GM12878 (cell line): ENCODE measurements at regions not wholly inside any gene's neighbourhood (a gene's known extent, or its start where the extent isn't known, plus 50 kb on each side); places are given as distances from the start of the nearest gene placed in this dataset.

Experiments
- ATAC-seq: fragments of 200-7000 bp; cut with Tn5 transposase; 3 replicates; pipeline ENCODE4 v1.9.1; 2020; ENCODE audit warnings: mild to moderate bottlenecking, moderate library complexity
- BruUV-seq: library from RNA; stranded (reverse); fragments of 400-500 nt; replicated peaks from 2 replicates; lab custom pipeline; 2021; lab: Mats Ljungman, UMichigan
- CTCF ChIA-PET: fragments of 300-600 bp; sonication (Branson Sonifier 250); formaldehyde crosslinking; extraction: SDS; loops from one replicate; lab custom pipeline; 2021; ENCODE audit warnings: inconsistent platforms; lab: Yijun Ruan, JAX
- POLR2A ChIA-PET: fragments of 350-600 bp; formaldehyde crosslinking; extraction: SDS; loops from one replicate; lab custom pipeline; 2021; ENCODE audit warnings: inconsistent platforms; lab: Charles Lee
- RAD21 ChIA-PET: fragments of 300-600 bp; sonication (Branson Sonifier 250); formaldehyde crosslinking; loops from one replicate; lab custom pipeline; 2023; ENCODE audit warnings: antibody characterized with exemption; ENCODE audit not compliant: unreplicated experiment; lab: Charles Lee
- SMC1A ChIA-PET: fragments of 300-600 bp; sonication (Branson Sonifier 250); formaldehyde crosslinking; loops from one replicate; lab custom pipeline; 2023; ENCODE audit not compliant: unreplicated experiment, uncharacterized antibody; lab: Charles Lee
- DNase-seq: peaks from one replicate; pipeline ENCODE4 v3.0.0-alpha.2; 2011; ENCODE audit warnings: low read depth, low spot score
- FAIRE-seq: peaks from 3 replicates; lab custom pipeline; 2011; peaks lifted over from hg19 to GRCh38; lab: Jason Lieb, UNC
- H2AFZ ChIP-seq: 2 replicates; pipeline ENCODE4 v1.6.0; 2011; ENCODE audit warnings: low read depth, low read length, control low read depth; ENCODE audit not compliant: control insufficient read depth
- H3K27ac ChIP-seq: 2 replicates; pipeline ENCODE4 v1.5.1; 2011; ENCODE audit warnings: control low read depth; ENCODE audit not compliant: control insufficient read depth, insufficient read depth
- H3K27me3 ChIP-seq, 2 experiments: replicated peaks in 1 of 2; 2 replicates each; pipeline versions ENCODE4 v1.6.0 to v1.6.1; 2011; ENCODE audit warnings: low read length in 1 of 2; ENCODE audit not compliant: control insufficient read depth in 2 of 2, insufficient read depth in 2 of 2
- H3K36me3 ChIP-seq, 2 experiments: 2 replicates each; pipeline ENCODE4 v1.5.1; 2011; ENCODE audit warnings: low read length in 1 of 2; ENCODE audit not compliant: control insufficient read depth in 2 of 2, insufficient read depth in 2 of 2
- H3K4me1 ChIP-seq: 2 replicates; pipeline ENCODE4 v1.6.1; 2011; ENCODE audit warnings: mild to moderate bottlenecking, low read length, moderate library complexity, mixed read lengths; ENCODE audit not compliant: control insufficient read depth, insufficient read depth
- H3K4me2 ChIP-seq: 2 replicates; pipeline ENCODE4 v1.6.0; 2011; ENCODE audit warnings: control low read depth; ENCODE audit not compliant: control insufficient read depth, insufficient read depth
- H3K4me3 ChIP-seq: fragments of 200-600 bp; sonication (generic); 2 replicates; pipeline ENCODE4 v1.5.1; 2016
- H3K79me2 ChIP-seq: 2 replicates; pipeline ENCODE4 v1.6.0; 2011; ENCODE audit warnings: low read length; ENCODE audit not compliant: control insufficient read depth, insufficient read depth
- H3K9ac ChIP-seq: 2 replicates; pipeline ENCODE4 v1.8.0; 2011; ENCODE audit warnings: low read length, control low read depth, mixed read lengths; ENCODE audit not compliant: control insufficient read depth, insufficient read depth
- H3K9me3 ChIP-seq: replicated peaks from 3 replicates; pipeline ENCODE4 v1.5.1; 2011; ENCODE audit warnings: mild to moderate bottlenecking, low read length; ENCODE audit not compliant: control insufficient read depth, insufficient read depth
- H4K20me1 ChIP-seq: 2 replicates; pipeline ENCODE4 v1.6.0; 2011; ENCODE audit not compliant: control insufficient read depth, insufficient read depth
- ATF2 ChIP-seq: IDR thresholded peaks from 2 replicates; pipeline ENCODE4 v1.6.1; 2012; ENCODE audit warnings: low read length, inconsistent platforms
- CBFB ChIP-seq: IDR thresholded peaks from 2 replicates; pipeline ENCODE4 v1.6.1; 2016; ENCODE audit warnings: antibody characterized with exemption, low read depth
- CEBPB ChIP-seq, 2 experiments: fragments of 150-350 bp in 1 of 2; IDR thresholded peaks; 2 replicates each; pipeline ENCODE4 v1.6.1; 2012 to 2014; ENCODE audit warnings: low read depth in 2 of 2, low read length in 2 of 2, borderline replicate concordance in 1 of 2, inconsistent platforms in 1 of 2
- CHD4 ChIP-seq: fragments of 200-600 bp; sonication (generic); IDR thresholded peaks from 2 replicates; pipeline ENCODE4 v1.6.1; 2016; ENCODE audit warnings: mild to moderate bottlenecking
- CREM ChIP-seq: IDR thresholded peaks from 2 replicates; pipeline ENCODE4 v1.6.1; 2014; ENCODE audit warnings: antibody characterized with exemption, low read depth
- HSF1 ChIP-seq: fragments of 150-350 bp; IDR thresholded peaks from 2 replicates; pipeline ENCODE4 v1.6.1; 2014; ENCODE audit warnings: mild to moderate bottlenecking, low read depth, low read length
- JUND ChIP-seq: IDR thresholded peaks from 2 replicates; pipeline ENCODE4 v1.6.1; 2012; ENCODE audit warnings: low read depth, mild to moderate bottlenecking, low read length, improper control_type of control experiment, moderate library complexity
- NFXL1 ChIP-seq: fragments of 450-650 bp; IDR thresholded peaks from 2 replicates; pipeline ENCODE4 v1.6.1; 2017; ENCODE audit warnings: antibody characterized with exemption, mild to moderate bottlenecking, borderline replicate concordance
- NR2C1 ChIP-seq: fragments of 450-650 bp; IDR thresholded peaks from 2 replicates; pipeline ENCODE4 v1.6.1; 2017; ENCODE audit warnings: antibody characterized with exemption, mild to moderate bottlenecking, moderate library complexity
- RAD21 ChIP-seq: IDR thresholded peaks from 2 replicates; pipeline ENCODE4 v1.6.1; 2011; ENCODE audit warnings: mild to moderate bottlenecking, low read depth, low read length, moderate library complexity; ENCODE audit not compliant: insufficient read depth
- SREBF1 ChIP-seq: IDR thresholded peaks from 2 replicates; pipeline ENCODE4 v1.6.1; 2012; ENCODE audit warnings: mild to moderate bottlenecking, low read length
- SREBF2 ChIP-seq: IDR thresholded peaks from 2 replicates; pipeline ENCODE4 v1.6.1; 2012; ENCODE audit warnings: mild to moderate bottlenecking, low read length
- ZNF592 ChIP-seq: fragments of 450-650 bp; IDR thresholded peaks from 2 replicates; pipeline ENCODE4 v1.6.1; 2017; ENCODE audit warnings: mild to moderate bottlenecking, moderate library complexity
- WGBS: methylation state at CpG from one replicate; pipeline ENCODE4 v1.1.6; 2016; ENCODE audit warnings: low lambda C conversion rate; ENCODE audit not compliant: insufficient replicate concordance, insufficient coverage; ENCODE audit errors: missing lambda C conversion rate; 5-methylcytosine and 5-hydroxymethylcytosine counted together
- in situ Hi-C: fragments of 300-500 bp; cut with MboI; formaldehyde crosslinking; loops from 9 replicates; pipeline ENCODE4 v1.14.3; 2018; ENCODE audit warnings: mixed read lengths
- intact Hi-C: fragments of 100-400 bp; cut with micrococcal nuclease; formaldehyde crosslinking; loops from one replicate; pipeline ENCODE4 v1.14.2; 2022; ENCODE audit not compliant: unreplicated experiment

GRCh38 chr12:74018849-74019248 lies 518.8 kb upstream of the ATXN7L3B start (continued):
- TF ChIP-seq ATF2 = no peak

- in situ Hi-C loops (no loop called here), intact Hi-C loops (loop anchor here (1.0 to 5.0 kb wide), 3 partner anchors 343 to 515 kb away; partner anchors contain the start of gene ATXN7L3B)
- Histone ChIP-seq H3K79me2 (no peaks in the 10 kb centered on the region), H3K9me3 (no peaks in the 10 kb centered on the region), H4K20me1 (no peaks in the 10 kb centered on the region), H3K27ac (no peak overlapping the region), H3K4me2 (no peak overlapping the region), H3K4me1 (no peaks in the 10 kb centered on the region), H3K27me3 (no peaks in the 10 kb centered on the region), H3K36me3 (no peaks in the 10 kb centered on the region), H3K4me3 (no peak overlapping the region), H3K9ac (no peak overlapping the region), H2AFZ (no peak overlapping the region)
- no TSS peak for BruUV-seq
- ATAC-seq (peak; percentile 99), FAIRE-seq (peak; percentile 85), DNase-seq (no peak)
- SMC1A ChIA-PET = interaction anchor here (1.6 kb wide), 1 partner anchor 393 kb away, joined by 5 read pairs; no protein-coding TSS in a partner anchor
- RAD21 ChIA-PET = interaction anchor here (1.2 kb wide), 1 partner anchor 390 kb away, joined by 3 read pairs; no protein-coding TSS in a partner anchor
- POLR2A ChIA-PET = interaction anchor here (0.6 kb wide), 2 partner anchors 32 to 1758 kb away, joined by 3 read pairs; no protein-coding TSS in a partner anchor
- 15% methylated on average over 9 of the region's 9 CpGs for WGBS
- CTCF ChIA-PET = interaction anchor here (0.8 to 2.2 kb wide), 9 partner anchors 21 to 515 kb away, joined by 3 to 20 read pairs (median 3); no protein-coding TSS in a partner anchor
- TF ChIP-seq JUND = no peak
- no peak for TF ChIP-seq ZNF592
- TF ChIP-seq SREBF1 = no peak
- TF ChIP-seq CREM = peak; percentile 65
- no peak for TF ChIP-seq ATF2
- no peak for TF ChIP-seq SREBF2
- no peak for TF ChIP-seq NFXL1
- no peak for TF ChIP-seq CEBPB (IDR thresholded peaks at IDR 0.05; ENCODE audit: borderline replicate concordance in 1 of 2, low read depth in 2 of 2, low read length in 2 of 2)
- no peak for TF ChIP-seq CHD4
- TF ChIP-seq CBFB = no peak
- no peak for TF ChIP-seq HSF1
- TF ChIP-seq NR2C1 = no peak
- peak; percentile 49 for TF ChIP-seq RAD21
Measured at GRCh38 chr12:74021937-74022336, 515.7 kb upstream of the ATXN7L3B start.
